Mesendoderm (in vitro differentiated cells): ENCODE measurements at regions not wholly inside any gene's neighbourhood (a gene's known extent, or its start where the extent isn't known, plus 50 kb on each side); places are given as distances from the start of the nearest gene placed in this dataset.

Source experiments
- DNase-seq: peaks from one replicate; pipeline ENCODE4 v3.0.0; 2013
- H2AK5ac ChIP-seq: 2 replicates; pipeline ENCODE4 v1.6.1; 2013; ENCODE audit warnings: low read length, inconsistent platforms
- H2BK120ac ChIP-seq: 2 replicates; pipeline ENCODE4 v1.6.1; 2013; ENCODE audit warnings: low read depth, mild to moderate bottlenecking, low read length, moderate library complexity, mixed read lengths
- H2BK15ac ChIP-seq: replicated peaks from 2 replicates; pipeline ENCODE4 v1.6.1; 2013; ENCODE audit warnings: low read depth, mild to moderate bottlenecking, moderate library complexity
- H2BK5ac ChIP-seq: 2 replicates; pipeline ENCODE4 v1.6.1; 2013; ENCODE audit warnings: low read length, inconsistent platforms
- H3K18ac ChIP-seq: 2 replicates; pipeline ENCODE4 v1.6.1; 2013; ENCODE audit warnings: mild to moderate bottlenecking, low read length, mixed read lengths
- H3K23ac ChIP-seq: one replicate; pipeline ENCODE4 v1.6.1; 2013; ENCODE audit warnings: low read length
- H3K27ac ChIP-seq: 2 replicates; pipeline ENCODE4 v1.5.1; 2013; ENCODE audit warnings: low read depth, mild to moderate bottlenecking, inconsistent platforms, low read length, moderate library complexity
- H3K27me3 ChIP-seq: 2 replicates; pipeline ENCODE4 v1.6.1; 2013; ENCODE audit warnings: low read length, control low read depth, mild to moderate bottlenecking, inconsistent platforms; ENCODE audit not compliant: insufficient read depth, poor library complexity
- H3K36me3 ChIP-seq: 2 replicates; pipeline ENCODE4 v1.6.1; 2013; ENCODE audit warnings: low read length, inconsistent platforms; ENCODE audit not compliant: control insufficient read depth, insufficient read depth
- H3K4ac ChIP-seq: one replicate; pipeline ENCODE4 v1.6.1; 2013; ENCODE audit warnings: low read depth, mild to moderate bottlenecking, low read length, moderate library complexity
- H3K4me1 ChIP-seq: 2 replicates; pipeline ENCODE4 v1.6.1; 2013; ENCODE audit warnings: low read depth, low read length, inconsistent platforms; ENCODE audit not compliant: control insufficient read depth
- H3K4me2 ChIP-seq: 2 replicates; pipeline ENCODE4 v1.6.1; 2013; ENCODE audit warnings: low read length
- H3K4me3 ChIP-seq: 2 replicates; pipeline ENCODE4 v1.5.1; 2013; ENCODE audit warnings: mild to moderate bottlenecking, low read length
- H3K56ac ChIP-seq: one replicate; pipeline ENCODE4 v1.6.1; 2013; ENCODE audit warnings: low read length
- H3K79me1 ChIP-seq: 2 replicates; pipeline ENCODE4 v1.6.1; 2013; ENCODE audit warnings: low read length, inconsistent platforms
- H3K79me2 ChIP-seq: 2 replicates; pipeline ENCODE4 v1.6.1; 2013; ENCODE audit warnings: mild to moderate bottlenecking, low read length; ENCODE audit not compliant: control insufficient read depth, insufficient read depth
- H3K9ac ChIP-seq: 2 replicates; pipeline ENCODE4 v1.6.1; 2013; ENCODE audit warnings: low read length, inconsistent platforms
- H4K5ac ChIP-seq: one replicate; pipeline ENCODE4 v1.6.1; 2013; ENCODE audit warnings: low read length
- H4K8ac ChIP-seq: one replicate; pipeline ENCODE4 v1.6.1; 2013; ENCODE audit warnings: low read depth, mild to moderate bottlenecking, control low read depth, low read length, moderate library complexity
- WGBS: extraction: QIAGEN DNeasy Blood & Tissue Kit; methylation state at CpG from one replicate; pipeline ENCODE4 v1.1.7; 2013; ENCODE audit warnings: low lambda C conversion rate, missing lambda C conversion rate; ENCODE audit not compliant: insufficient coverage; ENCODE audit errors: extremely low coverage; 5-methylcytosine and 5-hydroxymethylcytosine counted together

GRCh38 chr2:204154863-204155262 lies 218.3 kb downstream of the ICOS start:
- Histone ChIP-seq H3K4ac (no peak overlapping the region), H4K5ac (no peak overlapping the region)
- no CpG with 5 or more reads among the region's 3 CpGs for whole genome bisulfite sequencing

GRCh38 chr2:204156456-204156855 lies 219.9 kb downstream of the ICOS start:
- no CpG with 5 or more reads among the region's 1 CpG for WGBS
- H3K79me1 ChIP-seq: no peaks in the 10 kb centered on the region

More at GRCh38 chr2:204154863-204155262, 218.3 kb downstream of the ICOS start:
- no peak overlapping the region for H2BK15ac ChIP-seq
- no peak overlapping the region for H2AK5ac ChIP-seq
- H4K8ac ChIP-seq: no peak overlapping the region
- H3K27ac ChIP-seq: no peak overlapping the region
- H3K4me3 ChIP-seq: no peak overlapping the region
- no peak overlapping the region for H3K4me2 ChIP-seq
- H3K79me1 ChIP-seq: no peaks in the 10 kb centered on the region
- H3K9ac ChIP-seq: no peak overlapping the region
- no peaks in the 10 kb centered on the region for H3K79me2 ChIP-seq
- no peak overlapping the region for H2BK120ac ChIP-seq
- H3K4me1 ChIP-seq: no peaks in the 10 kb centered on the region
- H3K23ac ChIP-seq: no peak overlapping the region
- H3K36me3 ChIP-seq: no peaks in the 10 kb centered on the region
- no peak overlapping the region for H3K18ac ChIP-seq
- no peak overlapping the region for H3K56ac ChIP-seq
- H3K27me3 ChIP-seq: no peaks in the 10 kb centered on the region
- no peak for DNase-seq
- H2BK5ac ChIP-seq: no peak overlapping the region

GRCh38 chr2:204157684-204158083 lies 221.1 kb downstream of the ICOS start:
- no peak overlapping the region for H3K4me2 ChIP-seq
- no peaks in the 10 kb centered on the region for H3K27me3 ChIP-seq
- no peaks in the 10 kb centered on the region for H3K79me1 ChIP-seq
- no peak overlapping the region for H2BK120ac ChIP-seq
- no peak overlapping the region for H4K8ac ChIP-seq
- no peak overlapping the region for H3K9ac ChIP-seq
- no peak for DNase-seq
- no peak overlapping the region for H3K23ac ChIP-seq
- H3K56ac ChIP-seq: no peak overlapping the region
- H4K5ac ChIP-seq: no peak overlapping the region
- H3K27ac ChIP-seq: no peak overlapping the region
- H3K36me3 ChIP-seq: no peaks in the 10 kb centered on the region
- H3K4ac ChIP-seq: no peak overlapping the region
- no peak overlapping the region for H3K4me3 ChIP-seq
- H3K79me2 ChIP-seq: no peaks in the 10 kb centered on the region
- H3K4me1 ChIP-seq: no peaks in the 10 kb centered on the region
- no peak overlapping the region for H2AK5ac ChIP-seq
- no peak overlapping the region for H2BK5ac ChIP-seq
- H2BK15ac ChIP-seq: no peak overlapping the region
- H3K18ac ChIP-seq: no peak overlapping the region

More at GRCh38 chr2:204156456-204156855, 219.9 kb downstream of the ICOS start:
- Histone ChIP-seq H3K56ac (no peak overlapping the region), H4K8ac (no peak overlapping the region), H3K23ac (no peak overlapping the region), H3K18ac (no peak overlapping the region), H3K4me1 (no peaks in the 10 kb centered on the region), H3K27me3 (no peaks in the 10 kb centered on the region), H3K4me2 (no peak overlapping the region), H2AK5ac (no peak overlapping the region), H3K4me3 (no peak overlapping the region), H3K79me2 (no peaks in the 10 kb centered on the region), H3K27ac (no peak overlapping the region), H2BK15ac (no peak overlapping the region), H2BK120ac (no peak overlapping the region), H3K4ac (no peak overlapping the region), H3K9ac (no peak overlapping the region), H2BK5ac (no peak overlapping the region), H3K36me3 (no peaks in the 10 kb centered on the region), H4K5ac (no peak overlapping the region)
- no peak for DNase-seq

GRCh38 chr2:204159526-204159925 lies 223.0 kb downstream of the ICOS start:
- Histone ChIP-seq H3K79me1 (no peaks in the 10 kb centered on the region), H3K27me3 (no peaks in the 10 kb centered on the region), H2AK5ac (no peak overlapping the region), H3K56ac (no peak overlapping the region), H3K4me1 (no peaks in the 10 kb centered on the region), H3K27ac (no peak overlapping the region), H3K4ac (no peak overlapping the region), H3K36me3 (no peaks in the 10 kb centered on the region), H3K4me2 (no peak overlapping the region), H3K18ac (no peak overlapping the region), H2BK120ac (no peak overlapping the region), H3K23ac (no peak overlapping the region), H3K4me3 (no peak overlapping the region), H2BK5ac (no peak overlapping the region), H2BK15ac (no peak overlapping the region), H3K9ac (no peak overlapping the region), H4K8ac (no peak overlapping the region), H4K5ac (no peak overlapping the region), H3K79me2 (no peaks in the 10 kb centered on the region)
- no peak for DNase-seq
- no CpG with 5 or more reads among the region's 3 CpGs for WGBS

- H2BK15ac ChIP-seq: no peak overlapping the region
Measured at GRCh38 chr2:204160989-204161388, 224.4 kb downstream of the ICOS start.

GRCh38 chr2:204161886-204162285 lies 225.3 kb downstream of the ICOS start:
- no peaks in the 10 kb centered on the region for H3K27me3 ChIP-seq
- no peaks in the 10 kb centered on the region for H3K79me1 ChIP-seq
- no peak overlapping the region for H2BK5ac ChIP-seq
- no peaks in the 10 kb centered on the region for H3K4me1 ChIP-seq
- H3K79me2 ChIP-seq: no peaks in the 10 kb centered on the region
- no peak overlapping the region for H3K56ac ChIP-seq
- H2BK120ac ChIP-seq: no peak overlapping the region
- H4K5ac ChIP-seq: no peak overlapping the region
- H3K23ac ChIP-seq: no peak overlapping the region
- no peak overlapping the region for H4K8ac ChIP-seq
- no peak overlapping the region for H3K27ac ChIP-seq
- H3K4me3 ChIP-seq: no peak overlapping the region
- DNase-seq: no peak
- WGBS: no CpG with 5 or more reads among the region's 3 CpGs
- no peak overlapping the region for H3K18ac ChIP-seq
- H2AK5ac ChIP-seq: no peak overlapping the region
- no peak overlapping the region for H2BK15ac ChIP-seq
- H3K4me2 ChIP-seq: no peak overlapping the region
- H3K36me3 ChIP-seq: no peaks in the 10 kb centered on the region
- no peak overlapping the region for H3K9ac ChIP-seq
- no peak overlapping the region for H3K4ac ChIP-seq

More at GRCh38 chr2:204160989-204161388, 224.4 kb downstream of the ICOS start:
- Histone ChIP-seq H3K27ac (no peak overlapping the region), H2BK5ac (no peak overlapping the region), H3K18ac (no peak overlapping the region), H3K4me3 (no peak overlapping the region), H4K8ac (no peak overlapping the region), H3K79me2 (no peaks in the 10 kb centered on the region), H3K36me3 (no peaks in the 10 kb centered on the region), H3K9ac (no peak overlapping the region), H3K56ac (no peak overlapping the region), H3K4ac (no peak overlapping the region), H3K4me1 (no peaks in the 10 kb centered on the region), H2AK5ac (no peak overlapping the region), H3K23ac (no peak overlapping the region), H4K5ac (no peak overlapping the region), H3K27me3 (no peaks in the 10 kb centered on the region), H3K4me2 (no peak overlapping the region), H3K79me1 (no peaks in the 10 kb centered on the region), H2BK120ac (no peak overlapping the region)
- no peak for DNase-seq
